ENCODE measurements at regions not wholly inside any gene's neighbourhood (a gene's known extent, or its start where the extent isn't known, plus 50 kb on each side); places are given as distances from the start of the nearest gene placed in this dataset.
A peak's percentile ranks its signal among the peaks of the same experiment; 100 is the strongest.

GRCh38 chr2:211144078-211144477, 587.7 kb downstream of the CPS1 start:
- Histone ChIP-seq H3K36me3 (ENCODE audit: insufficient read depth, low read length) (no peaks in the 10 kb centered on the region), H3K27me3 (ENCODE audit: low read length) (no peaks in the 10 kb centered on the region), H3K4me2 (ENCODE audit: low read depth, low read length, poor library complexity, severe bottlenecking) (no peak overlapping the region), H3K9ac (ENCODE audit: low read length) (no peak overlapping the region), H3K9me2 (replicated peaks; ENCODE audit: insufficient read depth, low read length) (no peaks in the 10 kb centered on the region), H3K27ac (ENCODE audit: low read length) (no peak overlapping the region), H3K4me1 (ENCODE audit: low read length) (no peaks in the 10 kb centered on the region), H2AFZ (ENCODE audit: low read length) (no peak overlapping the region), H3K4me3 (ENCODE audit: low read length) (no peak overlapping the region), H4K20me1 (ENCODE audit: insufficient read depth, low read depth, low read length) (no peaks in the 10 kb centered on the region), H3K9me3 (ENCODE audit: low read length) (no peaks in the 10 kb centered on the region), H3K79me2 (ENCODE audit: low read length) (no peaks in the 10 kb centered on the region)
- no peak for DNase-seq

GRCh38 chr2:211144974-211145665, 588.7 kb downstream of the CPS1 start:
- H2AFZ ChIP-seq (ENCODE audit: low read length): no peak overlapping the region
- H3K36me3 ChIP-seq (ENCODE audit: insufficient read depth, low read length): no peaks in the 10 kb centered on the region
- no peaks in the 10 kb centered on the region for H3K79me2 ChIP-seq (ENCODE audit: low read length)
- H4K20me1 ChIP-seq (ENCODE audit: insufficient read depth, low read depth, low read length): no peaks in the 10 kb centered on the region
- no peak for DNase-seq
- H3K27me3 ChIP-seq (ENCODE audit: low read length): no peaks in the 10 kb centered on the region
- no peak overlapping the region for H3K4me3 ChIP-seq (ENCODE audit: low read length)
- H3K9ac ChIP-seq (ENCODE audit: low read length): no peak overlapping the region
- H3K4me2 ChIP-seq (ENCODE audit: low read depth, low read length, poor library complexity, severe bottlenecking): no peak overlapping the region
- H3K9me2 ChIP-seq (replicated peaks; ENCODE audit: insufficient read depth, low read length): no peaks in the 10 kb centered on the region
- H3K27ac ChIP-seq (ENCODE audit: low read length): no peak overlapping the region
- no peaks in the 10 kb centered on the region for H3K9me3 ChIP-seq (ENCODE audit: low read length)
- H3K4me1 ChIP-seq (ENCODE audit: low read length): no peaks in the 10 kb centered on the region

- H3K9ac ChIP-seq (ENCODE audit: low read length): no peak overlapping the region
- H3K27me3 ChIP-seq (ENCODE audit: low read length): no peaks in the 10 kb centered on the region
- no peak overlapping the region for H3K4me2 ChIP-seq (ENCODE audit: low read depth, low read length, poor library complexity, severe bottlenecking)
- no peaks in the 10 kb centered on the region for H3K36me3 ChIP-seq (ENCODE audit: insufficient read depth, low read length)
- H3K9me2 ChIP-seq (replicated peaks; ENCODE audit: insufficient read depth, low read length): no peaks in the 10 kb centered on the region
- no peak for DNase-seq
- H4K20me1 ChIP-seq (ENCODE audit: insufficient read depth, low read depth, low read length): no peaks in the 10 kb centered on the region
- no peak overlapping the region for H3K4me3 ChIP-seq (ENCODE audit: low read length)
- no peak overlapping the region for H2AFZ ChIP-seq (ENCODE audit: low read length)
- no peaks in the 10 kb centered on the region for H3K9me3 ChIP-seq (ENCODE audit: low read length)
- H3K27ac ChIP-seq (ENCODE audit: low read length): no peak overlapping the region
- no peaks in the 10 kb centered on the region for H3K79me2 ChIP-seq (ENCODE audit: low read length)
- peaks cover 6% of the 10 kb centered on the region for H3K4me1 ChIP-seq (ENCODE audit: low read length)
Measured at GRCh38 chr2:211149731-211150130, 593.3 kb downstream of the CPS1 start.

GRCh38 chr2:211157211-211157610, 600.8 kb downstream of the CPS1 start:
- no peak overlapping the region; the same call in 1 of the 2 replicates for H3K27ac ChIP-seq (ENCODE audit: low read length)
- peaks cover 62% of the 10 kb centered on the region for H3K4me1 ChIP-seq (ENCODE audit: low read length)
- no peak overlapping the region for H3K4me3 ChIP-seq (ENCODE audit: low read length)
- H3K9me2 ChIP-seq (replicated peaks; ENCODE audit: insufficient read depth, low read length): no peaks in the 10 kb centered on the region
- H3K9me3 ChIP-seq (ENCODE audit: low read length): no peaks in the 10 kb centered on the region
- no peak for DNase-seq
- H3K9ac ChIP-seq (ENCODE audit: low read length): no peak overlapping the region
- H2AFZ ChIP-seq (ENCODE audit: low read length): no peak overlapping the region
- no peak overlapping the region for H3K4me2 ChIP-seq (ENCODE audit: low read depth, low read length, poor library complexity, severe bottlenecking)
- H4K20me1 ChIP-seq (ENCODE audit: insufficient read depth, low read depth, low read length): no peaks in the 10 kb centered on the region
- H3K36me3 ChIP-seq (ENCODE audit: insufficient read depth, low read length): no peaks in the 10 kb centered on the region
- H3K79me2 ChIP-seq (ENCODE audit: low read length): no peaks in the 10 kb centered on the region
- no peaks in the 10 kb centered on the region for H3K27me3 ChIP-seq (ENCODE audit: low read length)

GRCh38 chr2:211157856-211158463, 601.6 kb downstream of the CPS1 start:
- peak overlapping the region; percentile 79 for H3K27ac ChIP-seq (ENCODE audit: low read length)
- no peaks in the 10 kb centered on the region for H3K9me3 ChIP-seq (ENCODE audit: low read length)
- no peaks in the 10 kb centered on the region for H3K9me2 ChIP-seq (replicated peaks; ENCODE audit: insufficient read depth, low read length)
- H3K79me2 ChIP-seq (ENCODE audit: low read length): no peaks in the 10 kb centered on the region
- no peaks in the 10 kb centered on the region for H4K20me1 ChIP-seq (ENCODE audit: insufficient read depth, low read depth, low read length)
- H3K27me3 ChIP-seq (ENCODE audit: low read length): no peaks in the 10 kb centered on the region
- H3K4me2 ChIP-seq (ENCODE audit: low read depth, low read length, poor library complexity, severe bottlenecking): peak overlapping the region; percentile 63
- H3K4me1 ChIP-seq (ENCODE audit: low read length): peaks cover 62% of the 10 kb centered on the region
- H3K4me3 ChIP-seq (ENCODE audit: low read length): peak overlapping the region; percentile 28
- DNase-seq: peak; percentile 94
- H2AFZ ChIP-seq (ENCODE audit: low read length): 0 out of 2 replicates have a peak overlapping the region, but pooled peaks have one; percentile 4
- H3K36me3 ChIP-seq (ENCODE audit: insufficient read depth, low read length): no peaks in the 10 kb centered on the region
- 0 out of 2 replicates have a peak overlapping the region, but pooled peaks have one; percentile 11 for H3K9ac ChIP-seq (ENCODE audit: low read length)

- no peak overlapping the region for H2AFZ ChIP-seq (ENCODE audit: low read length)
- H3K9me2 ChIP-seq (replicated peaks; ENCODE audit: insufficient read depth, low read length): no peaks in the 10 kb centered on the region
- peak overlapping the region; percentile 63 for H3K4me2 ChIP-seq (ENCODE audit: low read depth, low read length, poor library complexity, severe bottlenecking)
- H3K9ac ChIP-seq (ENCODE audit: low read length): no peak overlapping the region
- H4K20me1 ChIP-seq (ENCODE audit: insufficient read depth, low read depth, low read length): no peaks in the 10 kb centered on the region
- H3K9me3 ChIP-seq (ENCODE audit: low read length): no peaks in the 10 kb centered on the region
- peaks cover 55% of the 10 kb centered on the region for H3K4me1 ChIP-seq (ENCODE audit: low read length)
- H3K4me3 ChIP-seq (ENCODE audit: low read length): no peak overlapping the region
- no peaks in the 10 kb centered on the region for H3K36me3 ChIP-seq (ENCODE audit: insufficient read depth, low read length)
- H3K27ac ChIP-seq (ENCODE audit: low read length): peak overlapping the region; percentile 79
- peak; percentile 67 for DNase-seq
- no peaks in the 10 kb centered on the region for H3K79me2 ChIP-seq (ENCODE audit: low read length)
- no peaks in the 10 kb centered on the region for H3K27me3 ChIP-seq (ENCODE audit: low read length)
Measured at GRCh38 chr2:211159972-211160371, 603.6 kb downstream of the CPS1 start.

GRCh38 chr2:211161236-211161635, 604.8 kb downstream of the CPS1 start:
- no peaks in the 10 kb centered on the region for H3K9me3 ChIP-seq (ENCODE audit: low read length)
- peak overlapping the region; percentile 51 for H3K4me2 ChIP-seq (ENCODE audit: low read depth, low read length, poor library complexity, severe bottlenecking)
- no peaks in the 10 kb centered on the region for H3K27me3 ChIP-seq (ENCODE audit: low read length)
- H3K4me1 ChIP-seq (ENCODE audit: low read length): peaks cover 48% of the 10 kb centered on the region
- H3K9me2 ChIP-seq (replicated peaks; ENCODE audit: insufficient read depth, low read length): no peaks in the 10 kb centered on the region
- H3K4me3 ChIP-seq (ENCODE audit: low read length): no peak overlapping the region
- no peaks in the 10 kb centered on the region for H4K20me1 ChIP-seq (ENCODE audit: insufficient read depth, low read depth, low read length)
- no peak overlapping the region for H3K27ac ChIP-seq (ENCODE audit: low read length)
- no peak for DNase-seq
- no peaks in the 10 kb centered on the region for H3K36me3 ChIP-seq (ENCODE audit: insufficient read depth, low read length)
- H3K79me2 ChIP-seq (ENCODE audit: low read length): no peaks in the 10 kb centered on the region
- peak overlapping the region; percentile 64 for H2AFZ ChIP-seq (ENCODE audit: low read length)
- no peak overlapping the region for H3K9ac ChIP-seq (ENCODE audit: low read length)

- no peak overlapping the region for H3K9ac ChIP-seq (ENCODE audit: low read length)
- H3K27me3 ChIP-seq (ENCODE audit: low read length): no peaks in the 10 kb centered on the region
- peaks cover 36% of the 10 kb centered on the region for H3K4me1 ChIP-seq (ENCODE audit: low read length)
- no peak overlapping the region for H3K27ac ChIP-seq (ENCODE audit: low read length)
- no peak overlapping the region for H2AFZ ChIP-seq (ENCODE audit: low read length)
- no peaks in the 10 kb centered on the region for H3K36me3 ChIP-seq (ENCODE audit: insufficient read depth, low read length)
- DNase-seq: no peak
- no peak overlapping the region for H3K4me3 ChIP-seq (ENCODE audit: low read length)
- no peak overlapping the region for H3K4me2 ChIP-seq (ENCODE audit: low read depth, low read length, poor library complexity, severe bottlenecking)
- no peaks in the 10 kb centered on the region for H3K79me2 ChIP-seq (ENCODE audit: low read length)
- H3K9me3 ChIP-seq (ENCODE audit: low read length): no peaks in the 10 kb centered on the region
- no peaks in the 10 kb centered on the region for H3K9me2 ChIP-seq (replicated peaks; ENCODE audit: insufficient read depth, low read length)
- no peaks in the 10 kb centered on the region for H4K20me1 ChIP-seq (ENCODE audit: insufficient read depth, low read depth, low read length)
Measured at GRCh38 chr2:211162911-211163310, 606.5 kb downstream of the CPS1 start.

Data from Karpas-422 (cell line).